HCT116 (cell line): ENCODE measurements at regions not wholly inside any gene's neighbourhood (a gene's known extent, or its start where the extent isn't known, plus 50 kb on each side); places are given as distances from the start of the nearest gene placed in this dataset.

Source experiments
- EZH2 ChIP-seq: fragments of 200-600 bp; sonication (generic); IDR thresholded peaks from 2 replicates; pipeline ENCODE4 v1.6.1; 2017; ENCODE audit warnings: antibody characterized with exemption, mixed run types
- POLR2A ChIP-seq: IDR thresholded peaks from 2 replicates; pipeline ENCODE4 v1.7.0; 2011; ENCODE audit warnings: borderline replicate concordance; ENCODE audit not compliant: insufficient read depth, insufficient read length; ENCODE audit errors: extremely low read depth
- SRF ChIP-seq: IDR thresholded peaks from 2 replicates; pipeline ENCODE4 v1.6.1; 2012; ENCODE audit warnings: low read depth
- YY1 ChIP-seq: IDR thresholded peaks from 2 replicates; pipeline ENCODE4 v1.6.1; 2011; ENCODE audit warnings: low read length, low read depth, moderate library complexity, mild to moderate bottlenecking; ENCODE audit not compliant: insufficient replicate concordance; ENCODE audit errors: extremely low read depth
- ZNF274 ChIP-seq: fragments of 200-500 bp; sonication (Bioruptor generic); IDR thresholded peaks from 2 replicates; pipeline ENCODE4 v1.6.1; 2014; ENCODE audit warnings: mild to moderate bottlenecking, low read depth, low read length, inconsistent platforms
- TF ChIP-seq, protein P1 (sequence below), 3 experiments: fragments of 200-600 bp in 1 of 3; sonication (generic) in 1 of 3; IDR thresholded peaks in 2 of 3; conservative IDR thresholded peaks in 1 of 3; 2 replicates each; pipeline ENCODE4 v1.5.1; 2012 to 2017; ENCODE audit warnings: low read depth in 2 of 3, low read length in 2 of 3, antibody characterized with exemption in 1 of 3, borderline replicate concordance in 1 of 3, control low read depth in 1 of 3, mild to moderate bottlenecking in 1 of 3, mixed read lengths in 1 of 3, mixed run types in 1 of 3, moderate library complexity in 1 of 3; ENCODE audit not compliant: insufficient read depth in 1 of 3

DNA sequence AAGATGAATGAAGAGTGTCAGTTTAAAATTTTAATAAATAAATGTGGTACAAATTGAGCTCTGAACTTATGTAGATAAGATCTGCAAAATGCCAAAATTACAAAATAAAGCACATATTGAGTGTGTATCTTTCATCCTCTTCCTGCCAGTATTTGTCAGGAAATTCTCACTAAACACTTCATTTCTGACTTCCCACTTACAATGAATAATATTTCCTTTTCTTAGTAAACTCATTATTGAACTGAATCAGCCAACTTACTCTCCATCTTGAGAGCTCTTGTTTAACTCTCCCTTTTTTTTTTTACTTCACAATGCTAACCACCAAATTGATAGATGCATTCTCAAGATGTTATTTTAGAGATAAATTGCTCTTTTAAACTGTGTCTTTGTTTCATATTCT is 1230.2 kb downstream of the JRKL start:
- TF ChIP-seq ZNF274 (no peak), POLR2A (no peak), SRF (no peak), EZH2 (no peak), YY1 (no peak)
- TF ChIP-seq, protein P1, sequence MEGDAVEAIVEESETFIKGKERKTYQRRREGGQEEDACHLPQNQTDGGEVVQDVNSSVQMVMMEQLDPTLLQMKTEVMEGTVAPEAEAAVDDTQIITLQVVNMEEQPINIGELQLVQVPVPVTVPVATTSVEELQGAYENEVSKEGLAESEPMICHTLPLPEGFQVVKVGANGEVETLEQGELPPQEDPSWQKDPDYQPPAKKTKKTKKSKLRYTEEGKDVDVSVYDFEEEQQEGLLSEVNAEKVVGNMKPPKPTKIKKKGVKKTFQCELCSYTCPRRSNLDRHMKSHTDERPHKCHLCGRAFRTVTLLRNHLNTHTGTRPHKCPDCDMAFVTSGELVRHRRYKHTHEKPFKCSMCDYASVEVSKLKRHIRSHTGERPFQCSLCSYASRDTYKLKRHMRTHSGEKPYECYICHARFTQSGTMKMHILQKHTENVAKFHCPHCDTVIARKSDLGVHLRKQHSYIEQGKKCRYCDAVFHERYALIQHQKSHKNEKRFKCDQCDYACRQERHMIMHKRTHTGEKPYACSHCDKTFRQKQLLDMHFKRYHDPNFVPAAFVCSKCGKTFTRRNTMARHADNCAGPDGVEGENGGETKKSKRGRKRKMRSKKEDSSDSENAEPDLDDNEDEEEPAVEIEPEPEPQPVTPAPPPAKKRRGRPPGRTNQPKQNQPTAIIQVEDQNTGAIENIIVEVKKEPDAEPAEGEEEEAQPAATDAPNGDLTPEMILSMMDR (IDR thresholded peaks at IDR 0.05 in 2 of 3, conservative IDR thresholded peaks at IDR 0.05 in 1 of 3; ENCODE audit: borderline replicate concordance in 1 of 3, insufficient read depth in 1 of 3, low read depth in 2 of 3, low read length in 2 of 3): no peak
